GM23338 (cell line): ENCODE measurements at regions not wholly inside any gene's neighbourhood (a gene's known extent, or its start where the extent isn't known, plus 50 kb on each side); places are given as distances from the start of the nearest gene placed in this dataset.

Experiments used
- ATAC-seq: fragments of 200-7000 bp; cut with Tn5 transposase; 3 replicates; pipeline ENCODE4 v1.9.1; 2020
- DNase-seq: peaks from one replicate; pipeline ENCODE4 v3.0.0-alpha.2; 2015; ENCODE audit warnings: low spot score
- H2AFZ ChIP-seq: fragments of 200-600 bp; sonication (generic); 2 replicates; pipeline ENCODE4 v1.8.0; 2016; ENCODE audit warnings: antibody characterized with exemption, mild to moderate bottlenecking, moderate library complexity
- H3F3A ChIP-seq: fragments of 200-600 bp; sonication (generic); replicated peaks from 2 replicates; pipeline ENCODE4 v1.8.0; 2017; ENCODE audit warnings: antibody characterized with exemption, mixed run types, low read depth
- H3K27ac ChIP-seq: fragments of 200-600 bp; sonication (generic); 2 replicates; pipeline ENCODE4 v1.6.1; 2016; ENCODE audit warnings: low read depth
- H3K27me3 ChIP-seq: fragments of 200-600 bp; sonication (generic); 2 replicates; pipeline ENCODE4 v1.8.0; 2016; ENCODE audit warnings: mild to moderate bottlenecking, mixed run types, moderate library complexity; ENCODE audit not compliant: insufficient read depth
- H3K36me3 ChIP-seq: fragments of 200-600 bp; sonication (generic); 2 replicates; pipeline ENCODE4 v1.8.0; 2016; ENCODE audit warnings: mild to moderate bottlenecking; ENCODE audit not compliant: insufficient read depth
- H3K4me1 ChIP-seq: fragments of 200-600 bp; sonication (generic); 2 replicates; pipeline ENCODE4 v1.8.0; 2016; ENCODE audit warnings: mild to moderate bottlenecking, moderate library complexity; ENCODE audit not compliant: insufficient read depth
- H3K4me2 ChIP-seq: fragments of 200-600 bp; sonication (generic); 2 replicates; pipeline ENCODE4 v1.7.1; 2017; ENCODE audit warnings: mixed run types
- H3K4me3 ChIP-seq: fragments of 200-600 bp; sonication (generic); 2 replicates; pipeline ENCODE4 v1.6.1; 2016; ENCODE audit warnings: mixed run types
- H3K79me2 ChIP-seq: fragments of 200-600 bp; sonication (generic); replicated peaks from 2 replicates; pipeline ENCODE4 v1.8.0; 2017; ENCODE audit warnings: mild to moderate bottlenecking; ENCODE audit not compliant: insufficient read depth
- H3K9me2 ChIP-seq: fragments of 200-600 bp; sonication (generic); 2 replicates; pipeline ENCODE4 v1.8.0; 2017; ENCODE audit not compliant: insufficient read depth
- H4K20me1 ChIP-seq: fragments of 200-600 bp; sonication (generic); replicated peaks from 2 replicates; pipeline ENCODE4 v1.8.0; 2017; ENCODE audit warnings: mild to moderate bottlenecking; ENCODE audit not compliant: insufficient read depth
- H3K27ac Mint-ChIP-seq: 2 replicates; pipeline ENCODE4 v1.8.0; 2020; ENCODE audit warnings: inconsistent platforms, mild to moderate bottlenecking, moderate library complexity, mixed read lengths
- H3K27me3 Mint-ChIP-seq: 3 replicates; pipeline ENCODE4 v1.8.0; 2022; ENCODE audit warnings: low read depth, mild to moderate bottlenecking, moderate library complexity, mixed read lengths, inconsistent platforms; ENCODE audit not compliant: insufficient read depth, poor library complexity
- H3K36me3 Mint-ChIP-seq: 3 replicates; pipeline ENCODE4 v1.8.0; 2021; ENCODE audit warnings: low read depth, mild to moderate bottlenecking, inconsistent platforms, moderate library complexity, mixed read lengths
- H3K4me1 Mint-ChIP-seq: 3 replicates; pipeline ENCODE4 v1.8.0; 2020; ENCODE audit warnings: mild to moderate bottlenecking, inconsistent platforms, mixed read lengths
- H3K4me3 Mint-ChIP-seq: 3 replicates; pipeline ENCODE4 v1.8.0; 2021; ENCODE audit warnings: moderate library complexity, mild to moderate bottlenecking, inconsistent platforms, mixed read lengths
- H3K9me3 Mint-ChIP-seq: 3 replicates; pipeline ENCODE4 v1.8.0; 2020; ENCODE audit warnings: moderate library complexity, mild to moderate bottlenecking, inconsistent platforms, mixed read lengths
- CREB1 ChIP-seq: fragments of 250-450 bp; sonication (Bioruptor Pico); IDR thresholded peaks from 2 replicates; pipeline ENCODE4 v1.5.0; 2020; ENCODE audit warnings: low read depth, mild to moderate bottlenecking, moderate library complexity
- EZH2 ChIP-seq: fragments of 200-600 bp; sonication (generic); IDR thresholded peaks from one replicate; pipeline ENCODE4 v1.8.0; 2017; ENCODE audit warnings: antibody characterized with exemption, mild to moderate bottlenecking, low read depth; ENCODE audit not compliant: unreplicated experiment
- EZH2phosphoT487 ChIP-seq: fragments of 200-600 bp; sonication (generic); IDR thresholded peaks from one replicate; pipeline ENCODE4 v1.8.1; 2018; ENCODE audit warnings: antibody characterized with exemption; ENCODE audit not compliant: unreplicated experiment
- JUNB ChIP-seq: IDR thresholded peaks from one replicate; pipeline ENCODE4 v1.6.1; 2016; ENCODE audit warnings: antibody characterized with exemption; ENCODE audit not compliant: unreplicated experiment
- POLR2AphosphoS5 ChIP-seq: IDR thresholded peaks from 2 replicates; pipeline ENCODE4 v1.6.1; 2016; ENCODE audit warnings: antibody characterized with exemption, low read depth
- ZNF114 ChIP-seq: fragments of 250-450 bp; sonication (Bioruptor Pico); IDR thresholded peaks from 2 replicates; pipeline ENCODE4 v1.5.0; 2020; ENCODE audit warnings: mild to moderate bottlenecking, moderate library complexity
- TF ChIP-seq, protein P1 (sequence below): IDR thresholded peaks from one replicate; pipeline ENCODE4 v1.6.1; 2018; ENCODE audit warnings: antibody characterized with exemption; ENCODE audit not compliant: unreplicated experiment
- TF ChIP-seq, protein P2 (sequence below): IDR thresholded peaks from 2 replicates; pipeline ENCODE4 v1.6.1; 2016; ENCODE audit warnings: antibody characterized with exemption
- TF ChIP-seq, protein P3 (sequence below), 2 experiments: fragments of 200-600 bp in 1 of 2; sonication (generic) in 1 of 2; conservative IDR thresholded peaks; 2 replicates each; pipeline versions ENCODE4 v1.5.1 to v1.6.1; 2016 to 2017; ENCODE audit warnings: antibody characterized with exemption in 2 of 2, low read depth in 2 of 2, mild to moderate bottlenecking in 2 of 2, moderate library complexity in 1 of 2
- TF ChIP-seq, protein P4 (sequence below): fragments of 250-450 bp; sonication (Bioruptor Pico); IDR thresholded peaks from 2 replicates; pipeline ENCODE4 v1.5.0; 2020; ENCODE audit warnings: mild to moderate bottlenecking, moderate library complexity

DNA sequence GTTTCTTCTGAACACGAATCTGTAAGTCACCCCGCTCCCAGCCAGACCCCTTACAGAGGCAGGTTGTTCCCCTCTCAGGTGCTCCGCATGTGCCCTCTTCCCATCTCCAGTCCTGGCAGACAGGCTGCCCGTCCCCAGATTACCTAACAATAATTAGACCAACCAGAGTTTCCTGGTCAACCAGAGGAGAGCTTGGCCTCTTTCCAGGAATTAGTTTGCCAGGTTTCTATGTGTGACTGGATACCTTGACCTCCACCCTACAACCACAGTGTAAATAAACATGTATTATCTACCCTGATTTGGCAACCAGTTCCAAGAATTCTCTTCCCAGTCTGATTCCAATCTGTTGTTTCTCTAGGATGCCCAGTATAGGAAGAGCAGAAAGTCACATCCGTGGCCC, 178.0 kb upstream of the UMPS start:
- Histone ChIP-seq H3K36me3 (no peaks in the 10 kb centered on the region), H3K27me3 (peaks cover 3% of the 10 kb centered on the region; the same call in 1 of the 2 replicates), H2AFZ (no peak overlapping the region), H3F3A (no peaks in the 10 kb centered on the region), H3K4me2 (no peak overlapping the region), H4K20me1 (no peaks in the 10 kb centered on the region), H3K4me3 (no peak overlapping the region), H3K79me2 (no peaks in the 10 kb centered on the region), H3K9me2 (no peaks in the 10 kb centered on the region), H3K27ac (no peak overlapping the region), H3K4me1 (peaks cover 1% of the 10 kb centered on the region; the same call in 1 of the 2 replicates)
- no peak for TF ChIP-seq POLR2AphosphoS5
- no peak for TF ChIP-seq EZH2phosphoT487
- TF ChIP-seq, protein P1, sequence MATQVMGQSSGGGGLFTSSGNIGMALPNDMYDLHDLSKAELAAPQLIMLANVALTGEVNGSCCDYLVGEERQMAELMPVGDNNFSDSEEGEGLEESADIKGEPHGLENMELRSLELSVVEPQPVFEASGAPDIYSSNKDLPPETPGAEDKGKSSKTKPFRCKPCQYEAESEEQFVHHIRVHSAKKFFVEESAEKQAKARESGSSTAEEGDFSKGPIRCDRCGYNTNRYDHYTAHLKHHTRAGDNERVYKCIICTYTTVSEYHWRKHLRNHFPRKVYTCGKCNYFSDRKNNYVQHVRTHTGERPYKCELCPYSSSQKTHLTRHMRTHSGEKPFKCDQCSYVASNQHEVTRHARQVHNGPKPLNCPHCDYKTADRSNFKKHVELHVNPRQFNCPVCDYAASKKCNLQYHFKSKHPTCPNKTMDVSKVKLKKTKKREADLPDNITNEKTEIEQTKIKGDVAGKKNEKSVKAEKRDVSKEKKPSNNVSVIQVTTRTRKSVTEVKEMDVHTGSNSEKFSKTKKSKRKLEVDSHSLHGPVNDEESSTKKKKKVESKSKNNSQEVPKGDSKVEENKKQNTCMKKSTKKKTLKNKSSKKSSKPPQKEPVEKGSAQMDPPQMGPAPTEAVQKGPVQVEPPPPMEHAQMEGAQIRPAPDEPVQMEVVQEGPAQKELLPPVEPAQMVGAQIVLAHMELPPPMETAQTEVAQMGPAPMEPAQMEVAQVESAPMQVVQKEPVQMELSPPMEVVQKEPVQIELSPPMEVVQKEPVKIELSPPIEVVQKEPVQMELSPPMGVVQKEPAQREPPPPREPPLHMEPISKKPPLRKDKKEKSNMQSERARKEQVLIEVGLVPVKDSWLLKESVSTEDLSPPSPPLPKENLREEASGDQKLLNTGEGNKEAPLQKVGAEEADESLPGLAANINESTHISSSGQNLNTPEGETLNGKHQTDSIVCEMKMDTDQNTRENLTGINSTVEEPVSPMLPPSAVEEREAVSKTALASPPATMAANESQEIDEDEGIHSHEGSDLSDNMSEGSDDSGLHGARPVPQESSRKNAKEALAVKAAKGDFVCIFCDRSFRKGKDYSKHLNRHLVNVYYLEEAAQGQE, result no peak
- TF ChIP-seq JUNB, result no peak
- TF ChIP-seq ZNF114 (CRISPR knock-in tag), result no peak
- TF ChIP-seq, protein P2, sequence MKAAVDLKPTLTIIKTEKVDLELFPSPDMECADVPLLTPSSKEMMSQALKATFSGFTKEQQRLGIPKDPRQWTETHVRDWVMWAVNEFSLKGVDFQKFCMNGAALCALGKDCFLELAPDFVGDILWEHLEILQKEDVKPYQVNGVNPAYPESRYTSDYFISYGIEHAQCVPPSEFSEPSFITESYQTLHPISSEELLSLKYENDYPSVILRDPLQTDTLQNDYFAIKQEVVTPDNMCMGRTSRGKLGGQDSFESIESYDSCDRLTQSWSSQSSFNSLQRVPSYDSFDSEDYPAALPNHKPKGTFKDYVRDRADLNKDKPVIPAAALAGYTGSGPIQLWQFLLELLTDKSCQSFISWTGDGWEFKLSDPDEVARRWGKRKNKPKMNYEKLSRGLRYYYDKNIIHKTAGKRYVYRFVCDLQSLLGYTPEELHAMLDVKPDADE, result no peak
- TF ChIP-seq EZH2, result no peak
- no peak for TF ChIP-seq CREB1 (CRISPR knock-in tag)
- TF ChIP-seq, protein P3, sequence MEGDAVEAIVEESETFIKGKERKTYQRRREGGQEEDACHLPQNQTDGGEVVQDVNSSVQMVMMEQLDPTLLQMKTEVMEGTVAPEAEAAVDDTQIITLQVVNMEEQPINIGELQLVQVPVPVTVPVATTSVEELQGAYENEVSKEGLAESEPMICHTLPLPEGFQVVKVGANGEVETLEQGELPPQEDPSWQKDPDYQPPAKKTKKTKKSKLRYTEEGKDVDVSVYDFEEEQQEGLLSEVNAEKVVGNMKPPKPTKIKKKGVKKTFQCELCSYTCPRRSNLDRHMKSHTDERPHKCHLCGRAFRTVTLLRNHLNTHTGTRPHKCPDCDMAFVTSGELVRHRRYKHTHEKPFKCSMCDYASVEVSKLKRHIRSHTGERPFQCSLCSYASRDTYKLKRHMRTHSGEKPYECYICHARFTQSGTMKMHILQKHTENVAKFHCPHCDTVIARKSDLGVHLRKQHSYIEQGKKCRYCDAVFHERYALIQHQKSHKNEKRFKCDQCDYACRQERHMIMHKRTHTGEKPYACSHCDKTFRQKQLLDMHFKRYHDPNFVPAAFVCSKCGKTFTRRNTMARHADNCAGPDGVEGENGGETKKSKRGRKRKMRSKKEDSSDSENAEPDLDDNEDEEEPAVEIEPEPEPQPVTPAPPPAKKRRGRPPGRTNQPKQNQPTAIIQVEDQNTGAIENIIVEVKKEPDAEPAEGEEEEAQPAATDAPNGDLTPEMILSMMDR (conservative IDR thresholded peaks at IDR 0.05; ENCODE audit: low read depth in 2 of 2), result no peak
- TF ChIP-seq, protein P4, sequence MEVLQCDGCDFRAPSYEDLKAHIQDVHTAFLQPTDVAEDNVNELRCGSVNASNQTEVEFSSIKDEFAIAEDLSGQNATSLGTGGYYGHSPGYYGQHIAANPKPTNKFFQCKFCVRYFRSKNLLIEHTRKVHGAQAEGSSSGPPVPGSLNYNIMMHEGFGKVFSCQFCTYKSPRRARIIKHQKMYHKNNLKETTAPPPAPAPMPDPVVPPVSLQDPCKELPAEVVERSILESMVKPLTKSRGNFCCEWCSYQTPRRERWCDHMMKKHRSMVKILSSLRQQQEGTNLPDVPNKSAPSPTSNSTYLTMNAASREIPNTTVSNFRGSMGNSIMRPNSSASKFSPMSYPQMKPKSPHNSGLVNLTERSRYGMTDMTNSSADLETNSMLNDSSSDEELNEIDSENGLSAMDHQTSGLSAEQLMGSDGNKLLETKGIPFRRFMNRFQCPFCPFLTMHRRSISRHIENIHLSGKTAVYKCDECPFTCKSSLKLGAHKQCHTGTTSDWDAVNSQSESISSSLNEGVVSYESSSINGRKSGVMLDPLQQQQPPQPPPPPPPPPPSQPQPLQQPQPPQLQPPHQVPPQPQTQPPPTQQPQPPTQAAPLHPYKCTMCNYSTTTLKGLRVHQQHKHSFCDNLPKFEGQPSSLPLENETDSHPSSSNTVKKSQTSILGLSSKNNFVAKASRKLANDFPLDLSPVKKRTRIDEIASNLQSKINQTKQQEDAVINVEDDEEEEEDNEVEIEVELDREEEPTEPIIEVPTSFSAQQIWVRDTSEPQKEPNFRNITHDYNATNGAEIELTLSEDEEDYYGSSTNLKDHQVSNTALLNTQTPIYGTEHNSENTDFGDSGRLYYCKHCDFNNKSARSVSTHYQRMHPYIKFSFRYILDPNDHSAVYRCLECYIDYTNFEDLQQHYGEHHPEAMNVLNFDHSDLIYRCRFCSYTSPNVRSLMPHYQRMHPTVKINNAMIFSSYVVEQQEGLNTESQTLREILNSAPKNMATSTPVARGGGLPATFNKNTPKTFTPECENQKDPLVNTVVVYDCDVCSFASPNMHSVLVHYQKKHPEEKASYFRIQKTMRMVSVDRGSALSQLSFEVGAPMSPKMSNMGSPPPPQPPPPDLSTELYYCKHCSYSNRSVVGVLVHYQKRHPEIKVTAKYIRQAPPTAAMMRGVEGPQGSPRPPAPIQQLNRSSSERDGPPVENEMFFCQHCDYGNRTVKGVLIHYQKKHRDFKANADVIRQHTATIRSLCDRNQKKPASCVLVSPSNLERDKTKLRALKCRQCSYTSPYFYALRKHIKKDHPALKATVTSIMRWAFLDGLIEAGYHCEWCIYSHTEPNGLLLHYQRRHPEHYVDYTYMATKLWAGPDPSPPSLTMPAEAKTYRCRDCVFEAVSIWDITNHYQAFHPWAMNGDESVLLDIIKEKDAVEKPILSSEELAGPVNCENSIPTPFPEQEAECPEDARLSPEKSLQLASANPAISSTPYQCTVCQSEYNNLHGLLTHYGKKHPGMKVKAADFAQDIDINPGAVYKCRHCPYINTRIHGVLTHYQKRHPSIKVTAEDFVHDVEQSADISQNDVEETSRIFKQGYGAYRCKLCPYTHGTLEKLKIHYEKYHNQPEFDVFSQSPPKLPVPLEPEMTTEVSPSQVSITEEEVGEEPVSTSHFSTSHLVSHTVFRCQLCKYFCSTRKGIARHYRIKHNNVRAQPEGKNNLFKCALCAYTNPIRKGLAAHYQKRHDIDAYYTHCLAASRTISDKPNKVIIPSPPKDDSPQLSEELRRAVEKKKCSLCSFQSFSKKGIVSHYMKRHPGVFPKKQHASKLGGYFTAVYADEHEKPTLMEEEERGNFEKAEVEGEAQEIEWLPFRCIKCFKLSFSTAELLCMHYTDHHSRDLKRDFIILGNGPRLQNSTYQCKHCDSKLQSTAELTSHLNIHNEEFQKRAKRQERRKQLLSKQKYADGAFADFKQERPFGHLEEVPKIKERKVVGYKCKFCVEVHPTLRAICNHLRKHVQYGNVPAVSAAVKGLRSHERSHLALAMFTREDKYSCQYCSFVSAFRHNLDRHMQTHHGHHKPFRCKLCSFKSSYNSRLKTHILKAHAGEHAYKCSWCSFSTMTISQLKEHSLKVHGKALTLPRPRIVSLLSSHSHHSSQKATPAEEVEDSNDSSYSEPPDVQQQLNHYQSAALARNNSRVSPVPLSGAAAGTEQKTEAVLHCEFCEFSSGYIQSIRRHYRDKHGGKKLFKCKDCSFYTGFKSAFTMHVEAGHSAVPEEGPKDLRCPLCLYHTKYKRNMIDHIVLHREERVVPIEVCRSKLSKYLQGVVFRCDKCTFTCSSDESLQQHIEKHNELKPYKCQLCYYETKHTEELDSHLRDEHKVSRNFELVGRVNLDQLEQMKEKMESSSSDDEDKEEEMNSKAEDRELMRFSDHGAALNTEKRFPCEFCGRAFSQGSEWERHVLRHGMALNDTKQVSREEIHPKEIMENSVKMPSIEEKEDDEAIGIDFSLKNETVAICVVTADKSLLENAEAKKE (CRISPR knock-in tag), result no peak
- no peaks in the 10 kb centered on the region for H3K36me3 Mint-ChIP-seq
- ATAC-seq (no peak), DNase-seq (no peak)
- peaks cover 3% of the 10 kb centered on the region for H3K4me1 Mint-ChIP-seq
- H3K4me3 Mint-ChIP-seq, result no peak overlapping the region
- H3K27ac Mint-ChIP-seq, result no peak overlapping the region
- peaks cover 6% of the 10 kb centered on the region for H3K27me3 Mint-ChIP-seq
- no peaks in the 10 kb centered on the region for H3K9me3 Mint-ChIP-seq
